ENCODE measurements at regions not wholly inside any gene's neighbourhood (a gene's known extent, or its start where the extent isn't known, plus 50 kb on each side); places are given as distances from the start of the nearest gene placed in this dataset.

DNA sequence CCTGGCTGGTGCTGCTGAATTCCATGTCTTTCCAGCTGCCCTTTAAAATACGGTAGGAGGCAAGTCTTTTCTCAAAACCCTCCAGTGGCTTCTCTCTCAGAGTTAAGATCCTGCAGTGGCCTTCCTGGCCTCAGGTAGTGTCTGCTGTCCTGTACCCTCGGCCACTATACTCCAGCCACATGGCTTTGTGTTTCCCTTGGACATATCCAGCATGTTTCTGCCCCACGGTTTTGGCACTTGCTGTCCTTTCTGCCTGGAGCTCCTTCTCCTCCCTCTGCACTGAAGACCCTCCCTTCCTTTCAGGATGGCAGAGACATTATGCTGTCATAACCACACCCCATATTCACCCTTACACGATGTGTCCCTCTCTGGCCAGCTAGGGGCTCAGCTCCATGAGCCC is 76.5 kb upstream of the B3GAT1 start:
- TF ChIP-seq, protein P1, sequence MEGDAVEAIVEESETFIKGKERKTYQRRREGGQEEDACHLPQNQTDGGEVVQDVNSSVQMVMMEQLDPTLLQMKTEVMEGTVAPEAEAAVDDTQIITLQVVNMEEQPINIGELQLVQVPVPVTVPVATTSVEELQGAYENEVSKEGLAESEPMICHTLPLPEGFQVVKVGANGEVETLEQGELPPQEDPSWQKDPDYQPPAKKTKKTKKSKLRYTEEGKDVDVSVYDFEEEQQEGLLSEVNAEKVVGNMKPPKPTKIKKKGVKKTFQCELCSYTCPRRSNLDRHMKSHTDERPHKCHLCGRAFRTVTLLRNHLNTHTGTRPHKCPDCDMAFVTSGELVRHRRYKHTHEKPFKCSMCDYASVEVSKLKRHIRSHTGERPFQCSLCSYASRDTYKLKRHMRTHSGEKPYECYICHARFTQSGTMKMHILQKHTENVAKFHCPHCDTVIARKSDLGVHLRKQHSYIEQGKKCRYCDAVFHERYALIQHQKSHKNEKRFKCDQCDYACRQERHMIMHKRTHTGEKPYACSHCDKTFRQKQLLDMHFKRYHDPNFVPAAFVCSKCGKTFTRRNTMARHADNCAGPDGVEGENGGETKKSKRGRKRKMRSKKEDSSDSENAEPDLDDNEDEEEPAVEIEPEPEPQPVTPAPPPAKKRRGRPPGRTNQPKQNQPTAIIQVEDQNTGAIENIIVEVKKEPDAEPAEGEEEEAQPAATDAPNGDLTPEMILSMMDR (conservative IDR thresholded peaks at IDR 0.05; ENCODE audit: low read length): no peak
- no peak for TF ChIP-seq EZH2phosphoT487 (IDR thresholded peaks at IDR 0.05; ENCODE audit: borderline replicate concordance)

Data from Loucy (cell line).